Fibroblast of the aortic adventitia (primary cell): ENCODE measurements at regions not wholly inside any gene's neighbourhood (a gene's known extent, or its start where the extent isn't known, plus 50 kb on each side); places are given as distances from the start of the nearest gene placed in this dataset.

Experiments
- DNase-seq: peaks from one replicate; pipeline ENCODE4 v3.0.0-alpha.2; 2010; ENCODE audit warnings: low read depth
- H3K4me3 ChIP-seq: 2 replicates; pipeline ENCODE4 v1.5.1; 2011; ENCODE audit warnings: low read depth, mild to moderate bottlenecking, control low read depth, low read length, moderate library complexity
- CTCF ChIP-seq: IDR thresholded peaks from 2 replicates; pipeline ENCODE4 v1.5.1; 2011; ENCODE audit warnings: mild to moderate bottlenecking, low read length, control low read depth, inconsistent platforms; ENCODE audit not compliant: insufficient read depth

- DNase-seq: no peak
- no peak overlapping the region for H3K4me3 ChIP-seq
- no peak for TF ChIP-seq CTCF
Observed at GRCh38 chr10:28463676-28464395, 69.1 kb upstream of the WAC start.

GRCh38 chr10:28467615-28468014, 65.3 kb upstream of the WAC start:
- no peak overlapping the region for H3K4me3 ChIP-seq
- no peak for DNase-seq
- TF ChIP-seq CTCF: no peak

GRCh38 chr10:28468707-28469483, 64.0 kb upstream of the WAC start:
- H3K4me3 ChIP-seq: no peak overlapping the region
- DNase-seq: no peak
- TF ChIP-seq CTCF: no peak

GRCh38 chr10:28470873-28471651, 61.9 kb upstream of the WAC start:
- no peak for DNase-seq
- H3K4me3 ChIP-seq: no peak overlapping the region
- TF ChIP-seq CTCF: no peak

GRCh38 chr10:28471652-28472050, 61.3 kb upstream of the WAC start:
- no peak for TF ChIP-seq CTCF
- no peak overlapping the region for H3K4me3 ChIP-seq
- no peak for DNase-seq

GRCh38 chr10:28478646-28479045, 54.3 kb upstream of the WAC start:
- TF ChIP-seq CTCF: no peak
- no peak overlapping the region for H3K4me3 ChIP-seq

More at GRCh38 chr10:28478646-28479045, 54.3 kb upstream of the WAC start:
- no peak for DNase-seq
